HUES48 (cell line): ENCODE measurements at regions not wholly inside any gene's neighbourhood (a gene's known extent, or its start where the extent isn't known, plus 50 kb on each side); places are given as distances from the start of the nearest gene placed in this dataset.

ENCODE experiments used
- H3K27ac ChIP-seq: one replicate; pipeline ENCODE4 v1.7.0; 2013; ENCODE audit warnings: low read depth, low read length, inconsistent platforms
- H3K27me3 ChIP-seq: 2 replicates; pipeline ENCODE4 v1.6.1; 2013; ENCODE audit warnings: mild to moderate bottlenecking, low read length; ENCODE audit not compliant: control insufficient read depth, insufficient read depth
- H3K36me3 ChIP-seq: 2 replicates; pipeline ENCODE4 v1.6.1; 2013; ENCODE audit warnings: low read length; ENCODE audit not compliant: control insufficient read depth, insufficient read depth
- H3K4me1 ChIP-seq: 2 replicates; pipeline ENCODE4 v1.6.1; 2013; ENCODE audit warnings: mild to moderate bottlenecking, low read length; ENCODE audit not compliant: control insufficient read depth, insufficient read depth
- H3K4me3 ChIP-seq: 2 replicates; pipeline ENCODE4 v1.5.1; 2013; ENCODE audit warnings: mild to moderate bottlenecking, low read depth, low read length
- H3K9ac ChIP-seq: 2 replicates; pipeline ENCODE4 v1.6.1; 2013; ENCODE audit warnings: mild to moderate bottlenecking, low read depth, low read length, moderate library complexity
- H3K9me3 ChIP-seq: 2 replicates; pipeline ENCODE4 v1.6.1; 2013; ENCODE audit warnings: low read length; ENCODE audit not compliant: control insufficient read depth, insufficient read depth

DNA sequence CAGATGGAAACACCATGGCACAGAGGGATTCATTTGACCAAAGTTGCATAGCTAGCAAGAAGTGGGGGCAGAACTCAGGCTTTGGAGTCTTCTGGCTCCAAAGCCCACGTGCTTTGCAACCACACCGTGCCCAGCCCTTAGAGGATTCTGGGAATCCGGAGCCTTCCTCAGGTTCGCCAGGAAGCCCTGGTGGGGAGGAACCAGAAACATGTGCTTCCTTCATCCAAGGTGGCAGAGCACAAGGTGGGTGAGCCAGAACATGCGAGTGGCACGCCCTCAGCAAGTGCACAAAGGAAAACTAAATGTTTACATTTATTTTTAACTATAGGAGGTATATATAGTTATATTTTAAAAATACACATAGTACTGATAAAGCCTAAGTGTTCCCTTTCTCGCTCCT is 151.9 kb upstream of the NECTIN1 start:
- no peak overlapping the region for H3K27ac ChIP-seq
- no peak overlapping the region for H3K9ac ChIP-seq
- H3K9me3 ChIP-seq = no peaks in the 10 kb centered on the region
- no peaks in the 10 kb centered on the region for H3K27me3 ChIP-seq
- peaks cover 4% of the 10 kb centered on the region; the same call in 1 of the 2 replicates for H3K4me1 ChIP-seq
- no peak overlapping the region for H3K4me3 ChIP-seq
- H3K36me3 ChIP-seq = no peaks in the 10 kb centered on the region

DNA sequence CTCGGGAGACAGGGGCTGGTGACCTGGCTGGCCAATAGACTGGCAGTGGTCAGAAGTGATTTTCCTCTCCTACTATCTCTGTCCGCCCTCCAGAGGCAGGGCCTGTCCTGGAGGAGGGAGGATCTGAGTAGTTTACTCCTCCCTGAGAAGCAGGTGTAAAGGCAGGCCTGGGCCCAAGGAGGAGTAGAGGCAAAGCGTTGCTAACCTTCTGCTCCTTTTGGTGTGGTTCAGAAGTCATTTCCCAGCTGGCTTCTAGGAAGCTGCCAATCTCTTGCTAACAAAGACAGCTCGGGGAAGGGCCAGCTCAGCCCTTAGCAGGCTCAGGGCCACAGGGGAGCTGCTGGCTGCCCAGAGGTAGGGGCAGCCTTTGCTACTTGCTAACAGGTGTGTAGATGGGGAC is 151.1 kb upstream of the NECTIN1 start:
- Histone ChIP-seq H3K36me3 (no peaks in the 10 kb centered on the region), H3K4me3 (no peak overlapping the region), H3K27me3 (no peaks in the 10 kb centered on the region), H3K4me1 (peaks cover 4% of the 10 kb centered on the region; the same call in 1 of the 2 replicates), H3K27ac (no peak overlapping the region), H3K9me3 (no peaks in the 10 kb centered on the region), H3K9ac (no peak overlapping the region)

DNA sequence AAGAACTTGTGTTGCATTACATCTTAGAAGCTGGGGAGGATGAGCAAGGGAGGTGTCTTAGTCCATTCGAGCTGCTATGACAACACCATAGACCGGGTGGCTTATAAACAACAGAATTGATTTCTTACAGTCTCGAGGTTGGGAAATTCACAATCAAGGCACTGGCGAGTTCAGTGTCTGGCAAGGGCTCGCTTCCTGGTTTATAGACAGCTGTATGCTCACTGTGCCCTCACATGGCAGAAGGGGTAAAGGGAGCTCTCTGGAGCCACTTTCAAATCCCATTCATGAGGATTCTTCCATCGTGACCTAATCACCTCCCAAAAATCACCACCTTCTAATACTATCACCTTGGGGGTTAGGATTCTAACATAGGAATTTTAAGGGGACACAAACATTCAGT is 150.0 kb upstream of the NECTIN1 start:
- H3K27ac ChIP-seq = no peak overlapping the region
- H3K9me3 ChIP-seq = no peaks in the 10 kb centered on the region
- no peak overlapping the region for H3K4me3 ChIP-seq
- H3K4me1 ChIP-seq = peaks cover 4% of the 10 kb centered on the region; the same call in 1 of the 2 replicates
- H3K27me3 ChIP-seq = no peaks in the 10 kb centered on the region
- no peaks in the 10 kb centered on the region for H3K36me3 ChIP-seq
- no peak overlapping the region for H3K9ac ChIP-seq

DNA sequence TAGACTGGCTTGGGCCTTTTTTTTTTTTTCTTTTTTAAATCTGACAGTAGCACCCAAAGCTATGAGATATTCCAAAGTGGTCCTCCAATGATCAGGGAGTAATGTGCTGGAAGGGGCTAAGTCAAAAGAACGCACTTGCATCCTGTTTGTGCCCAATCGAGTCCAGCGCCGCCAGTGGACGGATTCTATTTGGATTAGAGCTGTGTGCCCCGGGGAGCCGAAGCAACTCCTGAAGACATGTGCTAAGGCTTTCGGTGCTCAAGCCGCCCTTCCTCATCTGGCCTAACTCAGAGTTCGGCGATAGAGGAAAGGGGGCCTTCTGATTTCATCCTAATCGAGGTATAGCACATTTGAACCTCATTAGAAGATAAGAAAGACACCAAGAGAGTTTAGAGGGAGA is 147.8 kb upstream of the NECTIN1 start:
- no peak overlapping the region for H3K27ac ChIP-seq
- H3K4me1 ChIP-seq = peaks cover 4% of the 10 kb centered on the region; the same call in 1 of the 2 replicates
- no peak overlapping the region for H3K9ac ChIP-seq
- no peaks in the 10 kb centered on the region for H3K36me3 ChIP-seq
- H3K27me3 ChIP-seq = peaks cover 4% of the 10 kb centered on the region; the same call in 1 of the 2 replicates
- H3K9me3 ChIP-seq = no peaks in the 10 kb centered on the region
- H3K4me3 ChIP-seq = no peak overlapping the region

DNA sequence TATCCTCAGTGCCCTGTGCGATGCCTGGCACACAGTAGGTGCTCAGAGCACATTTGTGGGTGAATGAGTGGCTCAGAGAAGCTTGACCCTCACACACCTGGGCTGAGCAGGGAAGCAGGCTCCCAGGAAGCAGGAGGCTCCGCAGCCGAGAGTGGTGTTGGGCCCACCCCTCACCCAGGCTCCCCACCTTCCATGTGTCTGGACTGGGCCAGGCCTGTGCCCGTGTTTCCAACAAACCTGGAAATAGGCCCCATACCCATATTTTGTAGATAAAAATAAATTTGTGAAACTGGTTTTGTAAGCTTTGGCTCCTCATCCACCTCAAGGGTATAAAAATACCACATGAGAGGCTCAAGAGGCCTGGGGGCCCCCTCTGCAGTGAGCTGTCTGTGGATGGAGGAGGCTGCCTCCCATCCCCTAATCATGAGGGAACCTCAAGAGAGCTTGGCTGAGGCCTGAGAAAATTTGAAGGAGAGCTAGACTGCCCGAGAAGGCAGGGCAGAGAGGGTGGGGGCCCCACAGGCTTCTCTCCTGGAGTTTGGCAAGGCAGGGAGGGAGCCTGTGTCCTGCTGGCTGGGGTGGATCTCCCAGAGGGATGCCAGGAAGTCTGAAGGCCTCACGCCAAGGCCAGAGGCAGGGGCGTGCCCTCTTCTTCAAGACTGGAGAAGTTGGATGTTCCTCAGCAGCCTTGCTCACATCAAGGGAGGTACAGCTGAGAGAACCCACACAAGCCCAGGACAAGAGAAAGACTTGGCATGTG is 147.0 kb upstream of the NECTIN1 start:
- Histone ChIP-seq H3K27ac (no peak overlapping the region), H3K27me3 (peaks cover 4% of the 10 kb centered on the region; the same call in 1 of the 2 replicates), H3K4me3 (no peak overlapping the region), H3K9me3 (no peaks in the 10 kb centered on the region), H3K4me1 (peaks cover 4% of the 10 kb centered on the region; the same call in 1 of the 2 replicates), H3K9ac (no peak overlapping the region), H3K36me3 (no peaks in the 10 kb centered on the region)

DNA sequence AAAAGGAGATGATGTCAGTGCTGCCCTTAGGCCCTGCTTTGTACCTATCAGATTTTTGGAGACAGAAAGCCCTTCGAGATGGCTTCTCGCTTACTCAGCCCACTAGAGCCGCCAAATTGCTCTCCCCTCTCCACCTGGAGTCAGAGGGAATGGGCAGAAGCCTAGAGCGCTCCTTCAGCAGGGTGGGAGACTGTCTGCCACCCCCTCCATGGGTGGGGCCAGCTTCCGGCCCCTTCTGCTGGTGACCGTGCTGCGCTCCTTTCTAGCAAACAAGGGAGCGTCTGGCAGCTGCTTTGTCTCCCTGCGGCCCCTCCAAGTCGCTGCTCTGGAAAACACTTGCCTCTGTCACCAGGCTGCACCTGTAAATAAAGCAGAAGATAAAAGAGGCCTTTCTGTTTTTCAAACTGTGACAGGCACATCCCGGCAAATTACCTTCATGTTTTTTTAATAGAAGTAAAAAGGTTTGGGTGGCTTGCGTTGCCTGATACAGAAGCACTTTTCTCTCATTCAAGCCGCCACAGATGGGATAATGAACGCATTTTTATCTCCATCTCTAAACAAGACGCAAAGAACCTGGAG is 145.7 kb upstream of the NECTIN1 start:
- Histone ChIP-seq H3K4me3 (no peak overlapping the region), H3K27me3 (peaks cover 7% of the 10 kb centered on the region; the same call in 1 of the 2 replicates), H3K4me1 (peaks cover 4% of the 10 kb centered on the region; the same call in 1 of the 2 replicates), H3K9ac (no peak overlapping the region), H3K27ac (no peak overlapping the region), H3K36me3 (no peaks in the 10 kb centered on the region), H3K9me3 (no peaks in the 10 kb centered on the region)

DNA sequence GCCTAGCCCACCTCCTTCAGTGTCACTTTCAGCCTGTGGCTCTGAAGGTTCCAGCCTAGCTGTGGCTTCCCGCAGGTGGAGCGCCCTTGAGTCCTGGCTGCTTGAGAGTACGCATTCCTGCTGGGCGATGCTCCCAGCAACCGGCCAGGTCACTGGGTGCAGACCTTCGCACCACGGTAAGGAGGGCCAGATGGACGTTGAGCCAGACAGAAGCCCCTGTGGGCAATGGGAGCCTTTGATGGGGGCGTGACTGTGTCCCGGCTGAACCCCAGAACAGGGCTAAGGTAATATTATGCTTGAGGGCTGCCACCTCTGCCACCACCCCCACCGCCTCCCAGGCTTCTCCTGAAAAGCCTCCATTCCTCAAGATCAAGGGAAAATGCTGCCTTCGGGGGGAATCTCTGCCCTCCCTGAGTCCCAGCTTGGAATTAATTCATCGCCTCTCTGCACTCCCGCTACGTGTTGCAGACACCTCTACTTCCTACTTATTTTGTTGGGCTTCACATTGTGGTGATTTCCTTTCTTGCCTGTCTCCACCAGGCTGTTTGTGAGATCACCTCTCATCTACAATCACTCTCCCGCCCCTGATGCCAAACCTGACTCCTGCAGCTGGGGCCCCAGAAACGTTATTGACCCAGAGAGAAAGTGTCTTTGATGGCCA is 144.9 kb upstream of the NECTIN1 start:
- Histone ChIP-seq H3K27me3 (peaks cover 7% of the 10 kb centered on the region; the same call in 1 of the 2 replicates), H3K4me3 (no peak overlapping the region), H3K27ac (no peak overlapping the region), H3K4me1 (peaks cover 4% of the 10 kb centered on the region; the same call in 1 of the 2 replicates), H3K36me3 (no peaks in the 10 kb centered on the region), H3K9me3 (no peaks in the 10 kb centered on the region), H3K9ac (no peak overlapping the region)

DNA sequence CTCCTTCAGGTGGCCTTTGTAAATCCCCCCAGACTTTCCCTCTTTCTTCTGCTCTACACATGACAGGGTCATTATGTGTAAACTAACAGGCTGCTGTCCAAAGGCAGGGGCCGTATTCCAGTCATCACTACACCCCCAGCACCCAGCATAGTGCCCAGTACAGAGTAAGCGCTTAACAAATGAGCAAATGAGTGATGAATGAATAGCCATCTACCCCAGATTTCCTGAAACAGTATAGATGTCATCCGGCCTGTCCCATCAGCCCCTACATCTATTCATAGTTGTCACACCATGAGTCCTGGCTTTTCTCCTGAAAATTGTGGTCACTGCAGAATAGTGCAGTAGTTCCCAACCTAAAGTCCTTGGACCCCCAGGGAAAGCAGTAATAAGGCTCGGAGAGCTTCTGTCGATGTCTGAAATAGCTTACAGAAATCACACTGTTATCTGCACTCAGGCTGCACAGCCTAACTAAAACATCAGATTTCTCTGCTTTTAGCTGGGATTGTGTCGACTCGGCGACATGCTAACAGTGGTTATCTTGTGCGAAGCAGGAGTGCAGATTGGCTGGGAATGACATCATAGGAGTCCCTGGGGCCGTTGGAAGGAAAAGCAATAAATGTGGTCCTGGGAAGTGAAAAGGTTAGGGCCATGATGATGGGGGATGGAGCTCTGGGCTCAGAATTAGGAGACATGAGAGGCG is 143.8 kb upstream of the NECTIN1 start:
- Histone ChIP-seq H3K4me3 (no peak overlapping the region), H3K27me3 (peaks cover 7% of the 10 kb centered on the region; the same call in 1 of the 2 replicates), H3K27ac (no peak overlapping the region)

DNA sequence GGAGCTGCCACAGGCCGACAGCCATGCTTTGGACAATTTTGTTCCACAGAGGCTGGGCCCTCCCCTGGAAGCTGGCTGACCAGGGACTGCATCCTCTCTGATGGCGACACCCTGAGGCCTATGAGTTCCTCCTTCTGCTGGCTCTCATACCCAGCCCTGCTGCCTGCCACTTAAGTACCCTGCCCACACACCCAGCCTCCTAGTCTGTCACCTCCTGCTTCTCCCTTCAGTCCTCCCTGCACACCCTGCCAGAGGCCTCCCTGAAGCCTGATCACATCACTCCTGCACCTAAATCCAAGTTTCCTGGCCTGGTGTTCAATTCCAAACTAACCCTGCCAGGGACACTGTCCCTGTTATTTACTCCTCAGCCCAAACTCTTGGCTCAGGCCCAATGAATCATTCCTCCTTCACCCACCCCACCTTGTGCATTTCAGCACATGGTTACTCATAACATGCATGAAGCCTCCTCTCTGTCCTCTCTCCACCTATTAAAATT is 136.7 kb upstream of the NECTIN1 start:
- H3K36me3 ChIP-seq = no peaks in the 10 kb centered on the region
- H3K27me3 ChIP-seq = no peaks in the 10 kb centered on the region

More for the DNA sequence above, 143.8 kb upstream of the NECTIN1 start:
- Histone ChIP-seq H3K9me3 (no peaks in the 10 kb centered on the region), H3K36me3 (no peaks in the 10 kb centered on the region), H3K4me1 (peaks cover 11% of the 10 kb centered on the region; the same call in 1 of the 2 replicates), H3K9ac (no peak overlapping the region)

DNA sequence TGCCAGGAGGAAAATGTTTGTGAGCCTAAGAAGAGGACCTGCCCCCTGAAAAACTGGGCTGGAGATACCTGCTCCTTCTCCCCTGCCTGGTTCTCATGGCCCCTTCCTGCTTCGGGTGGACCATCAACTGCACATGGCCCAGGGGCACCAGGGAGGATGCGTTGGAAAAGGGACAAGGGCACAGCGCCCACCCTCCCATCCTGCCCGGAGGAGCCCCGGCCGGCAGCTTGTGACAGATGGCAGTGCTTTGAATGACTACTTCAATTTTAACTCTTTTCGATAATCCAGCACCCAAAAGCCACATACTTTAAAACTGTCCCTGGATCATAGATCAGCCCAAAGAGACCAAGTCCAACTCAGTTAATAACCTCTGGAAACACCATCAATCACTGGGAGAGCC is 135.8 kb upstream of the NECTIN1 start:
- Histone ChIP-seq H3K27me3 (no peaks in the 10 kb centered on the region), H3K9ac (no peak overlapping the region), H3K4me1 (peaks cover 10% of the 10 kb centered on the region; the same call in 1 of the 2 replicates), H3K9me3 (0 out of 2 replicates have a peak, but pooled peaks cover 3% of the 10 kb centered on the region), H3K27ac (no peak overlapping the region), H3K4me3 (no peak overlapping the region), H3K36me3 (no peaks in the 10 kb centered on the region)

More for the DNA sequence above, 136.7 kb upstream of the NECTIN1 start:
- H3K27ac ChIP-seq = no peak overlapping the region
- H3K4me1 ChIP-seq = peaks cover 10% of the 10 kb centered on the region; the same call in 1 of the 2 replicates
- no peak overlapping the region for H3K9ac ChIP-seq
- no peak overlapping the region for H3K4me3 ChIP-seq
- 0 out of 2 replicates have a peak, but pooled peaks cover 3% of the 10 kb centered on the region for H3K9me3 ChIP-seq
